ENCODE measurements at regions not wholly inside any gene's neighbourhood (a gene's known extent, or its start where the extent isn't known, plus 50 kb on each side); places are given as distances from the start of the nearest gene placed in this dataset.
A peak's percentile ranks its signal among the peaks of the same experiment; 100 is the strongest.

- no peak overlapping the region for H3K4me2 ChIP-seq (ENCODE audit: insufficient read depth, low read length, poor library complexity, severe bottlenecking)
- no peak overlapping the region for H2BK120ac ChIP-seq (ENCODE audit: low read depth, low read length)
- peaks cover 0 to 2% of the 10 kb centered on the region in 2 donors for H3K9me3 ChIP-seq (replicated peaks in 1 of 2; ENCODE audit: control insufficient read depth in 2 of 2, insufficient read depth in 1 of 2, low read depth in 1 of 2, low read length in 2 of 2)
- H3K4ac ChIP-seq (ENCODE audit: low read length): no peak overlapping the region
- H3K36me3 ChIP-seq (replicated peaks in 1 of 2; ENCODE audit: control insufficient read depth in 2 of 2, insufficient read depth in 2 of 2, low read length in 2 of 2): no peaks in the 10 kb centered on the region
- no peak for DNase-seq (ENCODE audit: low spot score)
- H3K27me3 ChIP-seq (ENCODE audit: control insufficient read depth in 3 of 3, insufficient read depth in 3 of 3, low read depth in 1 of 3, low read length in 3 of 3): peaks cover 0 to 2% (median 0%) of the 10 kb centered on the region in 3 experiments
- H2AFZ ChIP-seq (ENCODE audit: low read length): no peak overlapping the region
- H3K79me1 ChIP-seq (ENCODE audit: low read depth, low read length): no peaks in the 10 kb centered on the region
- WGBS, 2 donors (ENCODE audit: extremely low coverage in 2 of 2, insufficient read length in 2 of 2, insufficient replicate concordance in 1 of 2): no CpG with 5 or more reads among the region's 7 CpGs
- H4K91ac ChIP-seq (ENCODE audit: low read depth, low read length, poor library complexity): no peak overlapping the region
- H2BK12ac ChIP-seq (ENCODE audit: low read length): no peak overlapping the region
- H3K27ac ChIP-seq (replicated peaks; ENCODE audit: low read length): no peak overlapping the region
- no peak overlapping the region for H4K8ac ChIP-seq (ENCODE audit: low read depth, low read length)
- H3K4me1 ChIP-seq (ENCODE audit: control insufficient read depth in 2 of 2, insufficient read depth in 1 of 2, low read depth in 1 of 2, low read length in 2 of 2): no peaks in the 10 kb centered on the region
- no peak overlapping the region for H3K14ac ChIP-seq (ENCODE audit: low read length)
- no peak overlapping the region for H3K18ac ChIP-seq (ENCODE audit: low read length)
- no peak overlapping the region for H3K23ac ChIP-seq (ENCODE audit: low read depth, low read length, poor library complexity)
- H3K9ac ChIP-seq (ENCODE audit: low read depth, low read length, poor library complexity): no peak overlapping the region
- no peak overlapping the region for H2BK5ac ChIP-seq (ENCODE audit: low read length)
- H2BK15ac ChIP-seq (ENCODE audit: low read length): no peak overlapping the region
- H2AK5ac ChIP-seq (ENCODE audit: low read depth, low read length): no peak overlapping the region
- H3K4me3 ChIP-seq (ENCODE audit: low read length in 2 of 2): no peak overlapping the region
Observed at GRCh38 chr20:24735263-24735662, 213.8 kb upstream of the CST7 start.

GRCh38 chr20:24736131-24736843 lies 212.8 kb upstream of the CST7 start:
- Histone ChIP-seq H3K4me1 (ENCODE audit: control insufficient read depth in 2 of 2, insufficient read depth in 1 of 2, low read depth in 1 of 2, low read length in 2 of 2) (no peaks in the 10 kb centered on the region), H2BK12ac (ENCODE audit: low read length) (no peak overlapping the region), H3K23ac (ENCODE audit: low read depth, low read length, poor library complexity) (no peak overlapping the region), H3K18ac (ENCODE audit: low read length) (no peak overlapping the region), H3K79me1 (ENCODE audit: low read depth, low read length) (no peaks in the 10 kb centered on the region), H2BK15ac (ENCODE audit: low read length) (no peak overlapping the region), H3K27ac (replicated peaks; ENCODE audit: low read length) (no peak overlapping the region), H2AFZ (ENCODE audit: low read length) (no peak overlapping the region), H3K9ac (ENCODE audit: low read depth, low read length, poor library complexity) (no peak overlapping the region), H2BK120ac (ENCODE audit: low read depth, low read length) (no peak overlapping the region), H3K4ac (ENCODE audit: low read length) (no peak overlapping the region), H4K8ac (ENCODE audit: low read depth, low read length) (no peak overlapping the region), H3K4me2 (ENCODE audit: insufficient read depth, low read length, poor library complexity, severe bottlenecking) (no peak overlapping the region), H3K9me3 (replicated peaks in 1 of 2; ENCODE audit: control insufficient read depth in 2 of 2, insufficient read depth in 1 of 2, low read depth in 1 of 2, low read length in 2 of 2) (peaks cover 0 to 2% of the 10 kb centered on the region in 2 donors), H3K27me3 (ENCODE audit: control insufficient read depth in 3 of 3, insufficient read depth in 3 of 3, low read depth in 1 of 3, low read length in 3 of 3) (peaks cover 0 to 2% (median 0%) of the 10 kb centered on the region in 3 experiments), H2AK5ac (ENCODE audit: low read depth, low read length) (no peak overlapping the region), H3K14ac (ENCODE audit: low read length) (no peak overlapping the region), H2BK5ac (ENCODE audit: low read length) (no peak overlapping the region), H3K36me3 (replicated peaks in 1 of 2; ENCODE audit: control insufficient read depth in 2 of 2, insufficient read depth in 2 of 2, low read length in 2 of 2) (no peaks in the 10 kb centered on the region), H4K91ac (ENCODE audit: low read depth, low read length, poor library complexity) (no peak overlapping the region), H3K4me3 (ENCODE audit: low read length in 2 of 2) (no peak overlapping the region)
- no CpG with 5 or more reads among the region's 10 CpGs for WGBS, 2 donors (ENCODE audit: extremely low coverage in 2 of 2, insufficient read length in 2 of 2, insufficient replicate concordance in 1 of 2)
- no peak for DNase-seq (ENCODE audit: low spot score)

GRCh38 chr20:24736844-24737211 lies 212.2 kb upstream of the CST7 start:
- Histone ChIP-seq H3K18ac (ENCODE audit: low read length) (no peak overlapping the region), H3K4me1 (ENCODE audit: control insufficient read depth in 2 of 2, insufficient read depth in 1 of 2, low read depth in 1 of 2, low read length in 2 of 2) (no peaks in the 10 kb centered on the region), H3K4me3 (ENCODE audit: low read length in 2 of 2) (no peak overlapping the region), H2AFZ (ENCODE audit: low read length) (no peak overlapping the region), H3K9ac (ENCODE audit: low read depth, low read length, poor library complexity) (no peak overlapping the region), H3K23ac (ENCODE audit: low read depth, low read length, poor library complexity) (no peak overlapping the region), H3K27me3 (ENCODE audit: control insufficient read depth in 3 of 3, insufficient read depth in 3 of 3, low read depth in 1 of 3, low read length in 3 of 3) (peaks cover 0 to 2% (median 0%) of the 10 kb centered on the region in 3 experiments), H3K36me3 (replicated peaks in 1 of 2; ENCODE audit: control insufficient read depth in 2 of 2, insufficient read depth in 2 of 2, low read length in 2 of 2) (no peaks in the 10 kb centered on the region), H3K4ac (ENCODE audit: low read length) (no peak overlapping the region), H2BK12ac (ENCODE audit: low read length) (no peak overlapping the region), H3K4me2 (ENCODE audit: insufficient read depth, low read length, poor library complexity, severe bottlenecking) (no peak overlapping the region), H2BK5ac (ENCODE audit: low read length) (peak overlapping the region; percentile 73), H3K9me3 (replicated peaks in 1 of 2; ENCODE audit: control insufficient read depth in 2 of 2, insufficient read depth in 1 of 2, low read depth in 1 of 2, low read length in 2 of 2) (peaks cover 0 to 2% of the 10 kb centered on the region in 2 donors), H4K91ac (ENCODE audit: low read depth, low read length, poor library complexity) (no peak overlapping the region), H3K14ac (ENCODE audit: low read length) (no peak overlapping the region), H2BK120ac (ENCODE audit: low read depth, low read length) (no peak overlapping the region), H2BK15ac (ENCODE audit: low read length) (no peak overlapping the region), H2AK5ac (ENCODE audit: low read depth, low read length) (peak overlapping the region; percentile 5), H3K79me1 (ENCODE audit: low read depth, low read length) (no peaks in the 10 kb centered on the region), H3K27ac (replicated peaks; ENCODE audit: low read length) (no peak overlapping the region), H4K8ac (ENCODE audit: low read depth, low read length) (no peak overlapping the region)
- DNase-seq (ENCODE audit: low spot score): no peak
- no CpG with 5 or more reads among the region's 5 CpGs for WGBS, 2 donors (ENCODE audit: extremely low coverage in 2 of 2, insufficient read length in 2 of 2, insufficient replicate concordance in 1 of 2)

- Histone ChIP-seq H3K27ac (replicated peaks; ENCODE audit: low read length) (no peak overlapping the region), H3K18ac (ENCODE audit: low read length) (peak overlapping the region; percentile 72), H3K9me3 (replicated peaks in 1 of 2; ENCODE audit: control insufficient read depth in 2 of 2, insufficient read depth in 1 of 2, low read depth in 1 of 2, low read length in 2 of 2) (peaks cover 0 to 2% of the 10 kb centered on the region in 2 donors), H3K4ac (ENCODE audit: low read length) (no peak overlapping the region), H3K23ac (ENCODE audit: low read depth, low read length, poor library complexity) (no peak overlapping the region), H2BK120ac (ENCODE audit: low read depth, low read length) (no peak overlapping the region), H3K4me3 (ENCODE audit: low read length in 2 of 2) (no peak overlapping the region), H3K79me1 (ENCODE audit: low read depth, low read length) (no peaks in the 10 kb centered on the region), H2AK5ac (ENCODE audit: low read depth, low read length) (peak overlapping the region; percentile 6), H3K36me3 (replicated peaks in 1 of 2; ENCODE audit: control insufficient read depth in 2 of 2, insufficient read depth in 2 of 2, low read length in 2 of 2) (no peaks in the 10 kb centered on the region), H2BK12ac (ENCODE audit: low read length) (no peak overlapping the region), H3K14ac (ENCODE audit: low read length) (no peak overlapping the region), H2BK15ac (ENCODE audit: low read length) (no peak overlapping the region), H3K27me3 (ENCODE audit: control insufficient read depth in 3 of 3, insufficient read depth in 3 of 3, low read depth in 1 of 3, low read length in 3 of 3) (peaks cover 0 to 2% (median 0%) of the 10 kb centered on the region in 3 experiments), H3K9ac (ENCODE audit: low read depth, low read length, poor library complexity) (no peak overlapping the region), H3K4me1 (ENCODE audit: control insufficient read depth in 2 of 2, insufficient read depth in 1 of 2, low read depth in 1 of 2, low read length in 2 of 2) (no peaks in the 10 kb centered on the region), H2BK5ac (ENCODE audit: low read length) (peak overlapping the region; percentile 73), H3K4me2 (ENCODE audit: insufficient read depth, low read length, poor library complexity, severe bottlenecking) (no peak overlapping the region), H4K8ac (ENCODE audit: low read depth, low read length) (no peak overlapping the region), H2AFZ (ENCODE audit: low read length) (no peak overlapping the region), H4K91ac (ENCODE audit: low read depth, low read length, poor library complexity) (no peak overlapping the region)
- no peak for DNase-seq (ENCODE audit: low spot score)
- no CpG with 5 or more reads among the region's 10 CpGs for WGBS, 2 donors (ENCODE audit: extremely low coverage in 2 of 2, insufficient read length in 2 of 2, insufficient replicate concordance in 1 of 2)
Observed at GRCh38 chr20:24737212-24737850, 211.7 kb upstream of the CST7 start.
